Activated T-cell treated with anti-CD3 and anti-CD28 coated beads, Interleukin-2, amount 50 U/mL, for 72 hours (primary cell): ENCODE measurements at regions not wholly inside any gene's neighbourhood (a gene's known extent, or its start where the extent isn't known, plus 50 kb on each side); places are given as distances from the start of the nearest gene placed in this dataset.

Experiments used
- ATAC-seq, 2 donors: fragments of 150-1000 bp; cut with Tn5 transposase; replicated peaks in 1 of 2; 2 replicates each; pipeline ENCODE4 v1.10.0; 2021; ENCODE audit warnings: moderate library complexity in 2 of 2, mild to moderate bottlenecking in 1 of 2
- DNase-seq, 2 donors: peaks; one replicate each; pipeline ENCODE4 v3.0.0; 2021 to 2022; ENCODE audit warnings: mixed read lengths in 1 of 2
- H3K27ac Mint-ChIP-seq: one replicate; pipeline ENCODE4 v1.8.0; 2022; ENCODE audit warnings: mild to moderate bottlenecking, moderate library complexity, mixed read lengths
- H3K27me3 Mint-ChIP-seq: one replicate; pipeline ENCODE4 v1.8.0; 2022; ENCODE audit warnings: low read depth, mixed read lengths
- H3K36me3 Mint-ChIP-seq, 2 donors: one replicate each; pipeline ENCODE4 v1.8.0; 2022; ENCODE audit warnings: mixed read lengths in 2 of 2, mild to moderate bottlenecking in 1 of 2; ENCODE audit not compliant: insufficient read depth in 2 of 2
- H3K4me1 Mint-ChIP-seq: one replicate; pipeline ENCODE4 v1.8.0; 2022; ENCODE audit warnings: low read depth, mixed read lengths
- H3K4me3 Mint-ChIP-seq, 2 donors: one replicate each; pipeline ENCODE4 v1.8.0; 2022; ENCODE audit warnings: mild to moderate bottlenecking in 2 of 2, mixed read lengths in 2 of 2, moderate library complexity in 2 of 2
- H3K9me3 Mint-ChIP-seq, 2 donors: one replicate each; pipeline ENCODE4 v1.8.0; 2022; ENCODE audit warnings: mixed read lengths in 2 of 2

GRCh38 chr17:53039981-53040380 lies 782.7 kb upstream of the KIF2B start:
- no peak for DNase-seq
- Mint-ChIP-seq H3K9me3 (peaks cover 6% of the 10 kb centered on the region in 2 donors), H3K27ac (no peak overlapping the region), H3K36me3 (no peaks in the 10 kb centered on the region), H3K27me3 (no peaks in the 10 kb centered on the region), H3K4me3 (no peak overlapping the region), H3K4me1 (no peaks in the 10 kb centered on the region)
- ATAC-seq: no peak

DNA sequence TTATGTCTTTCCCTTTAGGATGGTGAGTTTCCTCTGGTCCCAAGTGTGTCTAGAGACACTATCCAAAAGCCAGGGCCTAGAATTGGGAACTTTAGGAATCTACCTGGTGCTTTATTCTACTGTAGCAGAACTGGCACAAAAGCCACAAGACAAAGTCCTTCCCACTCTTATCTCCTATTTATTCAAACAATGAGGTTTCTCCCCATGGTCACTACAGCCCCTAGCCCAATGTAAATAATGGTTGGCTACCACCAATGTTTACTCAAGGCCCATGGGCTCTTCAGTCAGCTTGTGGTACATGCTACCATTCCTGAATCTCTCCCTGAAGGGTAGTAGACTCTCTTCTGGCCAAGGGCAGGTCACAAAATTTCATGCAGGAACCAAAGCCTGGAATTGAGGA lies 789.4 kb upstream of the KIF2B start:
- ATAC-seq: no peak
- peaks cover 10 to 12% of the 10 kb centered on the region in 2 donors for H3K9me3 Mint-ChIP-seq
- no peak overlapping the region for H3K4me3 Mint-ChIP-seq
- no peak for DNase-seq
- no peaks in the 10 kb centered on the region for H3K4me1 Mint-ChIP-seq
- no peak overlapping the region for H3K27ac Mint-ChIP-seq
- no peaks in the 10 kb centered on the region for H3K27me3 Mint-ChIP-seq
- H3K36me3 Mint-ChIP-seq: peaks cover 0 to 2% of the 10 kb centered on the region in 2 donors

- H3K36me3 Mint-ChIP-seq: peaks cover 0 to 2% of the 10 kb centered on the region in 2 donors
- H3K4me3 Mint-ChIP-seq: no peak overlapping the region
- DNase-seq: no peak
- no peak for ATAC-seq
- no peaks in the 10 kb centered on the region for H3K27me3 Mint-ChIP-seq
- no peaks in the 10 kb centered on the region for H3K4me1 Mint-ChIP-seq
- H3K9me3 Mint-ChIP-seq: peaks cover 11 to 15% of the 10 kb centered on the region in 2 donors
- no peak overlapping the region for H3K27ac Mint-ChIP-seq
Measured at GRCh38 chr17:53032861-53033271, 789.9 kb upstream of the KIF2B start.

GRCh38 chr17:53017227-53017626 lies 805.5 kb upstream of the KIF2B start:
- no peak overlapping the region for H3K4me3 Mint-ChIP-seq
- H3K9me3 Mint-ChIP-seq: peaks cover 9% of the 10 kb centered on the region in 2 donors
- no peaks in the 10 kb centered on the region for H3K4me1 Mint-ChIP-seq
- H3K36me3 Mint-ChIP-seq: peaks cover 0 to 2% of the 10 kb centered on the region in 2 donors
- no peaks in the 10 kb centered on the region for H3K27me3 Mint-ChIP-seq
- DNase-seq: no peak
- no peak overlapping the region for H3K27ac Mint-ChIP-seq
- ATAC-seq: no peak

DNA sequence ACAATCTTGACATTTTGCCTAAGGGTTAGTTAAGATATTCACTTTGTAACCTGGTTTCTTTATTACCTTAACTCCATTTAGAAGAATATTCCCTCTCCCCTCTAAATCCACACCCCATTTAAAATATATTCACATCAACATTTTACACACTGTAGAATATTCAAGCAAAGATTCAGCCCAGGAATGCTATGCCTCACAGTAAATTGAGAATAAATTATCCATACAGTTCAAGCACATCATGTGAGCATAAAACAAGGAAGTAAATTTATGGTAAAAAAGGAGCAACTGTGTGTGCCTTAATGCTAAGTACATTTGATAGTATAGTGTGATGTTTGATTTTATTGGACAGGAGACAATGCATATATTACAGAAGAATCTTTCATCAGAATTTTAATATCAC lies 806.6 kb upstream of the KIF2B start:
- Mint-ChIP-seq H3K9me3 (peaks cover 9% of the 10 kb centered on the region in 2 donors), H3K4me1 (no peaks in the 10 kb centered on the region), H3K4me3 (no peak overlapping the region), H3K36me3 (peaks cover 0 to 2% of the 10 kb centered on the region in 2 donors), H3K27ac (no peak overlapping the region), H3K27me3 (no peaks in the 10 kb centered on the region)
- DNase-seq (no peak), ATAC-seq (no peak)

DNA sequence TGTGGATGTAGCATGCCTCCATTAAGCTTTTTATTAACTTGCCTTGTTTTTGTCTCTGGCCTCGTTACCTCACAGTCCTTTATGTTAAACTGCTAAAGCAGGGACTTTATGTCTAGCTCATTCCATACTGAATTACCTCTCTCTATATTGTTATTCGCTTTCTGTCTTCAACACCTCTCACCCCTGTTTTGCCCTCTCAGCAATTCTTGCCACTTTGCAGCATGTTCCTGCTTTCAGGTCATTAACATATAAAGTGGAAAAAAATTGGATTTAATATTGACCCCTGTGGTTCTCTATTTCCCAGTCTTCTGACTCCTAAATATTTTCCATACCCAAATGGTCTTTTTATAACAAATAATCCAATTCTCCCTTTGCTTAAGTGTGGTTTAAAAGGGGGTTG lies 810.4 kb upstream of the KIF2B start:
- H3K9me3 Mint-ChIP-seq: peaks cover 0 to 2% of the 10 kb centered on the region in 2 donors

GRCh38 chr17:53006006-53006405 lies 816.7 kb upstream of the KIF2B start:
- H3K36me3 Mint-ChIP-seq: no peaks in the 10 kb centered on the region
- peaks cover 1 to 5% of the 10 kb centered on the region in 2 donors for H3K9me3 Mint-ChIP-seq
- no peaks in the 10 kb centered on the region for H3K27me3 Mint-ChIP-seq
- H3K4me3 Mint-ChIP-seq: no peak overlapping the region
- H3K27ac Mint-ChIP-seq: no peak overlapping the region
- DNase-seq (no peak), ATAC-seq (no peak)
- no peaks in the 10 kb centered on the region for H3K4me1 Mint-ChIP-seq

More for the DNA sequence above, 810.4 kb upstream of the KIF2B start:
- Mint-ChIP-seq H3K27ac (no peak overlapping the region), H3K4me1 (no peaks in the 10 kb centered on the region), H3K4me3 (no peak overlapping the region), H3K27me3 (no peaks in the 10 kb centered on the region), H3K36me3 (no peaks in the 10 kb centered on the region)
- DNase-seq (no peak), ATAC-seq (no peak)

GRCh38 chr17:53004902-53005301 lies 817.8 kb upstream of the KIF2B start:
- H3K27ac Mint-ChIP-seq: no peak overlapping the region
- H3K4me1 Mint-ChIP-seq: no peaks in the 10 kb centered on the region
- H3K9me3 Mint-ChIP-seq: peaks cover 1 to 5% of the 10 kb centered on the region in 2 donors
- DNase-seq: no peak
- no peak for ATAC-seq
- no peaks in the 10 kb centered on the region for H3K36me3 Mint-ChIP-seq
- no peak overlapping the region for H3K4me3 Mint-ChIP-seq
- no peaks in the 10 kb centered on the region for H3K27me3 Mint-ChIP-seq

- Mint-ChIP-seq H3K9me3 (peaks cover 7 to 10% of the 10 kb centered on the region in 2 donors), H3K27me3 (no peaks in the 10 kb centered on the region)
Measured at GRCh38 chr17:52995881-52996280, 826.8 kb upstream of the KIF2B start.

DNA sequence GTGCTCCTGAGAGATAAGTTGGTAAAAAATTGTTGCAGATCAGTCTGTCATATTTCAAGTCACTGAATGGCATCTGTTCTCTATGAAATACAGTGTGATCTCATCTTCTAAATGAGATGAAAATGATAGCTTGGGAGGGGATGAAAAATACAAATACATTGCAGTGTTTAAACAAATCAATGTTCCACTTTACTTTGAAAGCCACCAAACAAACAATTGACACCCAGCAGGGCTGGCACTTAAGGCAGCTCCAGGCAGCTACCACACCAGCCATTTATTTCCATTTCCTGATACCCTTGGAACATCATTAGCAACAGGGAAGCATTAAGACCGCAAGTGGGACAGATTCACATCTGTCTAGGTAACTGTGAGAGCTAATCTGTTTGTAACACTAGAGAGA lies 827.6 kb upstream of the KIF2B start:
- H3K4me3 Mint-ChIP-seq: no peak overlapping the region
- H3K36me3 Mint-ChIP-seq: no peaks in the 10 kb centered on the region
- no peaks in the 10 kb centered on the region for H3K27me3 Mint-ChIP-seq
- H3K27ac Mint-ChIP-seq: no peak overlapping the region
- peaks cover 7 to 10% of the 10 kb centered on the region in 2 donors for H3K9me3 Mint-ChIP-seq
- no peak for DNase-seq
- H3K4me1 Mint-ChIP-seq: no peaks in the 10 kb centered on the region
- no peak for ATAC-seq

More at GRCh38 chr17:52995881-52996280, 826.8 kb upstream of the KIF2B start:
- Mint-ChIP-seq H3K4me3 (no peak overlapping the region), H3K36me3 (no peaks in the 10 kb centered on the region), H3K4me1 (no peaks in the 10 kb centered on the region), H3K27ac (no peak overlapping the region)
- DNase-seq (no peak), ATAC-seq (no peak)

DNA sequence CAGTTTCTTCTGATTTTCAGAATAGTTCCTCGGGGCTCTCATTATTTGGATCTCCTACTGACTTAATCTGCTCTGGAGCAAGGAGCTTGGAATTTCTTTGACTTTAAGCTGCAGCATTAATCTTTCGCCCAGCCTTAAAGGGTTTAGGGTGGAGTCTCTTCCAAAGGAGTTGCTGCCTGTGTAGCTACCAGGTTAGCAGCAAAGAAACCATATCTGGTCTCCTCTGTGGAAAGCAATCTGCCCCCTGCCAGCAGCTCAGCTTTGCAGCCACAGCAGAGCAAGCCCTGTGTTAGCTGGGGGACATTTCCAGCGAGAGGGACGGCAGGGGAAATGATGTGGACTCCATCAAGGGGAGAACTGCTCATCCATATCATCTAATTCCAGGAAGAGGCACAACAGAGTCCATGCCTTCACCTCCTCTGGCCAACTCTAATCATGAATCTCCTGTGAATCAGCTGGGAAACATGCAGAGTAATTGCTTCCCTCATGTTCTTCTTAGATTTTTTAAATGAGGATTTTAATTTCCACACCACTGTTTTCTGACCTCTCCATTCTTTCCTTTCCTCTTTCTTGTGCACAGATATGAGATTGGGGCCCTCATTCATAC lies 827.6 kb upstream of the CA10 start:
- H3K4me3 Mint-ChIP-seq: no peak overlapping the region
- no peaks in the 10 kb centered on the region for H3K4me1 Mint-ChIP-seq
- H3K36me3 Mint-ChIP-seq: no peaks in the 10 kb centered on the region
- peaks cover 8% of the 10 kb centered on the region in 2 donors for H3K9me3 Mint-ChIP-seq
- H3K27ac Mint-ChIP-seq: no peak overlapping the region
- no peaks in the 10 kb centered on the region for H3K27me3 Mint-ChIP-seq
- no peak for DNase-seq
- no peak for ATAC-seq

GRCh38 chr17:52982331-52982730 lies 823.8 kb upstream of the CA10 start:
- Mint-ChIP-seq H3K4me1 (no peaks in the 10 kb centered on the region), H3K4me3 (no peak overlapping the region), H3K27me3 (no peaks in the 10 kb centered on the region), H3K27ac (no peak overlapping the region), H3K36me3 (no peaks in the 10 kb centered on the region), H3K9me3 (peaks cover 8% of the 10 kb centered on the region in 2 donors)
- DNase-seq (no peak), ATAC-seq (no peak)

GRCh38 chr17:52979921-52980320 lies 821.4 kb upstream of the CA10 start:
- Mint-ChIP-seq H3K36me3 (no peaks in the 10 kb centered on the region), H3K27ac (no peak overlapping the region), H3K4me1 (no peaks in the 10 kb centered on the region), H3K9me3 (peaks cover 5 to 8% of the 10 kb centered on the region in 2 donors), H3K27me3 (no peaks in the 10 kb centered on the region), H3K4me3 (no peak overlapping the region)
- no peak for DNase-seq
- no peak for ATAC-seq

GRCh38 chr17:52965856-52966255 lies 807.3 kb upstream of the CA10 start:
- DNase-seq: no peak
- Mint-ChIP-seq H3K4me1 (no peaks in the 10 kb centered on the region), H3K4me3 (no peak overlapping the region), H3K27ac (no peak overlapping the region), H3K27me3 (no peaks in the 10 kb centered on the region), H3K36me3 (no peaks in the 10 kb centered on the region), H3K9me3 (peaks cover 5 to 9% of the 10 kb centered on the region in 2 donors)
- no peak for ATAC-seq
